Liver (tissue), 8 donors: ENCODE measurements at regions not wholly inside any gene's neighbourhood (a gene's known extent, or its start where the extent isn't known, plus 50 kb on each side); places are given as distances from the start of the nearest gene placed in this dataset.

Experiments used
- DNase-seq: peaks from one replicate; pipeline ENCODE4 v3.0.0-alpha.2; 2017; ENCODE audit warnings: low spot score
- H3K27ac ChIP-seq, 2 donors: one replicate each; pipeline ENCODE4 v1.7.0; 2013; ENCODE audit warnings: inconsistent platforms in 2 of 2, low read length in 2 of 2, control low read depth in 1 of 2, low read depth in 1 of 2, mild to moderate bottlenecking in 1 of 2
- H3K27me3 ChIP-seq, 4 donors: one replicate each; pipeline versions ENCODE4 v1.6.1 to v1.7.0; 2013; ENCODE audit warnings: low read length in 3 of 4, inconsistent platforms in 1 of 4, mild to moderate bottlenecking in 1 of 4, moderate library complexity in 1 of 4; ENCODE audit not compliant: control insufficient read depth in 4 of 4, insufficient read depth in 4 of 4
- H3K36me3 ChIP-seq, 4 donors: one replicate each; pipeline versions ENCODE4 v1.6.1 to v1.7.0; 2013; ENCODE audit warnings: low read length in 3 of 4, mild to moderate bottlenecking in 3 of 4, low read depth in 1 of 4, moderate library complexity in 1 of 4; ENCODE audit not compliant: control insufficient read depth in 4 of 4, insufficient read depth in 3 of 4
- H3K4me1 ChIP-seq, 4 donors: one replicate each; pipeline versions ENCODE4 v1.6.1 to v1.7.0; 2013; ENCODE audit warnings: low read length in 3 of 4, mild to moderate bottlenecking in 3 of 4, moderate library complexity in 1 of 4; ENCODE audit not compliant: control insufficient read depth in 4 of 4, insufficient read depth in 4 of 4
- H3K4me3 ChIP-seq, 3 donors: one replicate each; pipeline versions ENCODE4 v1.6.1 to v1.7.0; 2013; ENCODE audit warnings: low read length in 3 of 3, control low read depth in 1 of 3, low read depth in 1 of 3, mild to moderate bottlenecking in 1 of 3
- H3K9ac ChIP-seq, 2 donors: one replicate each; pipeline ENCODE4 v1.7.0; 2013; ENCODE audit warnings: low read length in 2 of 2, mild to moderate bottlenecking in 2 of 2, moderate library complexity in 2 of 2, control low read depth in 1 of 2, low read depth in 1 of 2
- H3K9me3 ChIP-seq, 4 donors: one replicate each; pipeline versions ENCODE4 v1.6.1 to v1.7.0; 2013; ENCODE audit warnings: low read length in 3 of 4; ENCODE audit not compliant: control insufficient read depth in 4 of 4
- EGR1 ChIP-seq, 2 donors: IDR thresholded peaks; 2 replicates each; pipeline ENCODE4 v1.6.1; 2016 to 2018; ENCODE audit warnings: antibody characterized with exemption in 2 of 2, low read depth in 2 of 2
- FOXA1 ChIP-seq: IDR thresholded peaks from 2 replicates; pipeline ENCODE4 v1.6.1; 2016; ENCODE audit warnings: antibody characterized with exemption
- FOXA2 ChIP-seq: IDR thresholded peaks from 2 replicates; pipeline ENCODE4 v1.6.1; 2016; ENCODE audit warnings: antibody characterized with exemption
- GABPA ChIP-seq, 2 donors: IDR thresholded peaks in 1 of 2; conservative IDR thresholded peaks in 1 of 2; 2 replicates each; pipeline ENCODE4 v1.6.1; 2016; ENCODE audit warnings: antibody characterized with exemption in 2 of 2, mild to moderate bottlenecking in 1 of 2, moderate library complexity in 1 of 2
- HNF4A ChIP-seq, 2 donors: conservative IDR thresholded peaks; 2 replicates each; pipeline ENCODE4 v1.6.1; 2016; ENCODE audit warnings: antibody characterized with exemption in 2 of 2, mild to moderate bottlenecking in 2 of 2
- HNF4G ChIP-seq: IDR thresholded peaks from 2 replicates; pipeline ENCODE4 v1.6.1; 2016; ENCODE audit warnings: antibody characterized with exemption
- JUND ChIP-seq, 2 donors: IDR thresholded peaks; 2 replicates each; pipeline ENCODE4 v1.6.1; 2016; ENCODE audit warnings: antibody characterized with exemption in 2 of 2
- NR2F2 ChIP-seq: IDR thresholded peaks from 2 replicates; pipeline ENCODE4 v1.6.1; 2016; ENCODE audit warnings: antibody characterized with exemption
- RAD21 ChIP-seq, 2 donors: IDR thresholded peaks; 2 replicates each; pipeline ENCODE4 v1.6.1; 2016; ENCODE audit warnings: antibody characterized with exemption in 2 of 2, mild to moderate bottlenecking in 2 of 2
- RXRA ChIP-seq, 2 donors: IDR thresholded peaks; 2 replicates each; pipeline ENCODE4 v1.6.1; 2017 to 2018; ENCODE audit warnings: antibody characterized with exemption in 2 of 2, mild to moderate bottlenecking in 1 of 2
- SP1 ChIP-seq: IDR thresholded peaks from 2 replicates; pipeline ENCODE4 v1.6.1; 2018; ENCODE audit warnings: antibody characterized with exemption, mild to moderate bottlenecking
- TAF1 ChIP-seq: conservative IDR thresholded peaks from 2 replicates; pipeline ENCODE4 v1.6.1; 2016; ENCODE audit warnings: antibody characterized with exemption, mild to moderate bottlenecking
- YY1 ChIP-seq: IDR thresholded peaks from 2 replicates; pipeline ENCODE4 v1.6.1; 2016; ENCODE audit warnings: antibody characterized with exemption, mild to moderate bottlenecking
- WGBS: extraction: QIAGEN DNeasy Blood & Tissue Kit; methylation state at CpG from one replicate; pipeline ENCODE4 v1.1.7; 2013; 5-methylcytosine and 5-hydroxymethylcytosine counted together
- TF ChIP-seq, protein P1 (sequence below): IDR thresholded peaks from 2 replicates; pipeline ENCODE4 v1.6.1; 2016; ENCODE audit warnings: antibody characterized with exemption
- TF ChIP-seq, protein P2 (sequence below): IDR thresholded peaks from 2 replicates; pipeline ENCODE4 v1.6.1; 2016; ENCODE audit warnings: antibody characterized with exemption
- TF ChIP-seq, protein P3 (sequence below): IDR thresholded peaks from 2 replicates; pipeline ENCODE4 v1.6.1; 2016; ENCODE audit warnings: antibody characterized with exemption, mild to moderate bottlenecking
- TF ChIP-seq, protein P4 (sequence below): fragments of 150-350 bp; IDR thresholded peaks from 2 replicates; pipeline ENCODE4 v1.5.1; 2017; ENCODE audit warnings: improper control_type of control experiment, low read depth, low read length; ENCODE audit not compliant: missing input control
- TF ChIP-seq, protein P5 (sequence below): IDR thresholded peaks from 2 replicates; pipeline ENCODE4 v1.6.1; 2016; ENCODE audit warnings: antibody characterized with exemption
- donor health status: healthy.
- donor health status: healthy.
- donor health status: healthy.
- donor health status: healthy.
- donor health status: healthy.

DNA sequence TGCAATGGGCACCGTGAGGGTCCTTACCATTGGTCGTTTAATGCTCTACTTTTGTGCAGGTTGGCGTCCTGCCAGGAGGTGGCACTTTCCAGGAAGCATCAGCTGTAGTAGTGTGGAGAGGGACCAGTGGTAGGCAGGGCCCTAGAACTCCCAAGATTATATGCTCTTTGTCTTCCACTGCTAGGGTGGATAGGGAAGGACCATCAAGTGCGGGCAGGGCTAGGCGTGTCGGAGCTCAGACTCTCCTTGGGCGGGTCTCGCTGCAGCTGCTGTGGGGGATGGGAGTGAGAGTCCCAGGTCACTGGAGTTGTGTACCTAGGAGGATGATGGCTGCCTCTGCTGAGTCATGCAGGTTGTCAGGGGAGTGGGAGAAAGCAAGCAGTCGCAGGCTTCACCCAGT is 134.7 kb downstream of the KLF8 start:
- Histone ChIP-seq H3K9ac (no peak overlapping the region), H3K27me3 (peaks cover 0 to 4% (median 0%) of the 10 kb centered on the region in 4 donors), H3K4me1 (no peaks in the 10 kb centered on the region), H3K4me3 (no peak overlapping the region), H3K36me3 (no peaks in the 10 kb centered on the region), H3K27ac (no peak overlapping the region), H3K9me3 (no peaks in the 10 kb centered on the region)
- 52% methylated on average over 9 of the region's 9 CpGs for WGBS
- TF ChIP-seq, protein P1, sequence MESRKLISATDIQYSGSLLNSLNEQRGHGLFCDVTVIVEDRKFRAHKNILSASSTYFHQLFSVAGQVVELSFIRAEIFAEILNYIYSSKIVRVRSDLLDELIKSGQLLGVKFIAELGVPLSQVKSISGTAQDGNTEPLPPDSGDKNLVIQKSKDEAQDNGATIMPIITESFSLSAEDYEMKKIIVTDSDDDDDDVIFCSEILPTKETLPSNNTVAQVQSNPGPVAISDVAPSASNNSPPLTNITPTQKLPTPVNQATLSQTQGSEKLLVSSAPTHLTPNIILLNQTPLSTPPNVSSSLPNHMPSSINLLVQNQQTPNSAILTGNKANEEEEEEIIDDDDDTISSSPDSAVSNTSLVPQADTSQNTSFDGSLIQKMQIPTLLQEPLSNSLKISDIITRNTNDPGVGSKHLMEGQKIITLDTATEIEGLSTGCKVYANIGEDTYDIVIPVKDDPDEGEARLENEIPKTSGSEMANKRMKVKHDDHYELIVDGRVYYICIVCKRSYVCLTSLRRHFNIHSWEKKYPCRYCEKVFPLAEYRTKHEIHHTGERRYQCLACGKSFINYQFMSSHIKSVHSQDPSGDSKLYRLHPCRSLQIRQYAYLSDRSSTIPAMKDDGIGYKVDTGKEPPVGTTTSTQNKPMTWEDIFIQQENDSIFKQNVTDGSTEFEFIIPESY: no peak
- TF ChIP-seq TAF1: no peak
- TF ChIP-seq, protein P2, sequence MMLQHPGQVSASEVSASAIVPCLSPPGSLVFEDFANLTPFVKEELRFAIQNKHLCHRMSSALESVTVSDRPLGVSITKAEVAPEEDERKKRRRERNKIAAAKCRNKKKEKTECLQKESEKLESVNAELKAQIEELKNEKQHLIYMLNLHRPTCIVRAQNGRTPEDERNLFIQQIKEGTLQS: no peak
- no peak for TF ChIP-seq SP1
- TF ChIP-seq HNF4G: no peak
- TF ChIP-seq, protein P3, sequence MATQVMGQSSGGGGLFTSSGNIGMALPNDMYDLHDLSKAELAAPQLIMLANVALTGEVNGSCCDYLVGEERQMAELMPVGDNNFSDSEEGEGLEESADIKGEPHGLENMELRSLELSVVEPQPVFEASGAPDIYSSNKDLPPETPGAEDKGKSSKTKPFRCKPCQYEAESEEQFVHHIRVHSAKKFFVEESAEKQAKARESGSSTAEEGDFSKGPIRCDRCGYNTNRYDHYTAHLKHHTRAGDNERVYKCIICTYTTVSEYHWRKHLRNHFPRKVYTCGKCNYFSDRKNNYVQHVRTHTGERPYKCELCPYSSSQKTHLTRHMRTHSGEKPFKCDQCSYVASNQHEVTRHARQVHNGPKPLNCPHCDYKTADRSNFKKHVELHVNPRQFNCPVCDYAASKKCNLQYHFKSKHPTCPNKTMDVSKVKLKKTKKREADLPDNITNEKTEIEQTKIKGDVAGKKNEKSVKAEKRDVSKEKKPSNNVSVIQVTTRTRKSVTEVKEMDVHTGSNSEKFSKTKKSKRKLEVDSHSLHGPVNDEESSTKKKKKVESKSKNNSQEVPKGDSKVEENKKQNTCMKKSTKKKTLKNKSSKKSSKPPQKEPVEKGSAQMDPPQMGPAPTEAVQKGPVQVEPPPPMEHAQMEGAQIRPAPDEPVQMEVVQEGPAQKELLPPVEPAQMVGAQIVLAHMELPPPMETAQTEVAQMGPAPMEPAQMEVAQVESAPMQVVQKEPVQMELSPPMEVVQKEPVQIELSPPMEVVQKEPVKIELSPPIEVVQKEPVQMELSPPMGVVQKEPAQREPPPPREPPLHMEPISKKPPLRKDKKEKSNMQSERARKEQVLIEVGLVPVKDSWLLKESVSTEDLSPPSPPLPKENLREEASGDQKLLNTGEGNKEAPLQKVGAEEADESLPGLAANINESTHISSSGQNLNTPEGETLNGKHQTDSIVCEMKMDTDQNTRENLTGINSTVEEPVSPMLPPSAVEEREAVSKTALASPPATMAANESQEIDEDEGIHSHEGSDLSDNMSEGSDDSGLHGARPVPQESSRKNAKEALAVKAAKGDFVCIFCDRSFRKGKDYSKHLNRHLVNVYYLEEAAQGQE: no peak
- no peak for TF ChIP-seq EGR1 (IDR thresholded peaks at IDR 0.05; ENCODE audit: low read depth in 2 of 2)
- no peak for TF ChIP-seq HNF4A (conservative IDR thresholded peaks at IDR 0.05)
- TF ChIP-seq, protein P4, sequence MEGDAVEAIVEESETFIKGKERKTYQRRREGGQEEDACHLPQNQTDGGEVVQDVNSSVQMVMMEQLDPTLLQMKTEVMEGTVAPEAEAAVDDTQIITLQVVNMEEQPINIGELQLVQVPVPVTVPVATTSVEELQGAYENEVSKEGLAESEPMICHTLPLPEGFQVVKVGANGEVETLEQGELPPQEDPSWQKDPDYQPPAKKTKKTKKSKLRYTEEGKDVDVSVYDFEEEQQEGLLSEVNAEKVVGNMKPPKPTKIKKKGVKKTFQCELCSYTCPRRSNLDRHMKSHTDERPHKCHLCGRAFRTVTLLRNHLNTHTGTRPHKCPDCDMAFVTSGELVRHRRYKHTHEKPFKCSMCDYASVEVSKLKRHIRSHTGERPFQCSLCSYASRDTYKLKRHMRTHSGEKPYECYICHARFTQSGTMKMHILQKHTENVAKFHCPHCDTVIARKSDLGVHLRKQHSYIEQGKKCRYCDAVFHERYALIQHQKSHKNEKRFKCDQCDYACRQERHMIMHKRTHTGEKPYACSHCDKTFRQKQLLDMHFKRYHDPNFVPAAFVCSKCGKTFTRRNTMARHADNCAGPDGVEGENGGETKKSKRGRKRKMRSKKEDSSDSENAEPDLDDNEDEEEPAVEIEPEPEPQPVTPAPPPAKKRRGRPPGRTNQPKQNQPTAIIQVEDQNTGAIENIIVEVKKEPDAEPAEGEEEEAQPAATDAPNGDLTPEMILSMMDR: no peak
- no peak for TF ChIP-seq RXRA (IDR thresholded peaks at IDR 0.05)
- TF ChIP-seq RAD21 (IDR thresholded peaks at IDR 0.05): no peak
- TF ChIP-seq YY1: no peak
- no peak for TF ChIP-seq NR2F2
- TF ChIP-seq, protein P5, sequence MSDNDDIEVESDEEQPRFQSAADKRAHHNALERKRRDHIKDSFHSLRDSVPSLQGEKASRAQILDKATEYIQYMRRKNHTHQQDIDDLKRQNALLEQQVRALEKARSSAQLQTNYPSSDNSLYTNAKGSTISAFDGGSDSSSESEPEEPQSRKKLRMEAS: no peak
- TF ChIP-seq JUND (IDR thresholded peaks at IDR 0.05): no peak
- TF ChIP-seq FOXA2: no peak
- no peak for TF ChIP-seq GABPA (IDR thresholded peaks at IDR 0.05 in 1 of 2, conservative IDR thresholded peaks at IDR 0.05 in 1 of 2)
- no peak for TF ChIP-seq FOXA1
- no peak for DNase-seq
